Motor neuron (in vitro differentiated cells): ENCODE measurements at regions not wholly inside any gene's neighbourhood (a gene's known extent, or its start where the extent isn't known, plus 50 kb on each side); places are given as distances from the start of the nearest gene placed in this dataset.

ENCODE experiments used
- ATAC-seq, 8 experiments: fragments of 200-7000 bp; cut with Tn5 transposase; replicated peaks in 6 of 8; 2 replicates each; pipeline ENCODE4 v1.8.0; 2021; ENCODE audit warnings: mild to moderate bottlenecking in 8 of 8, moderate library complexity in 8 of 8
- H3K27ac ChIP-seq, 2 donors: fragments of 250-450 bp; sonication (Bioruptor Pico); 2 replicates each; pipeline ENCODE4 v1.9.0; 2021; ENCODE audit warnings: antibody characterized with exemption in 2 of 2, mild to moderate bottlenecking in 2 of 2, moderate library complexity in 1 of 2
- H3K4me1 ChIP-seq, 2 donors: fragments of 250-450 bp; sonication (Bioruptor Pico); replicated peaks in 1 of 2; 2 replicates each; pipeline ENCODE4 v1.6.1; 2021; ENCODE audit warnings: antibody characterized with exemption in 2 of 2, mild to moderate bottlenecking in 2 of 2, moderate library complexity in 1 of 2
- H3K4me3 ChIP-seq, 5 donors: fragments of 250-450 bp; sonication (Bioruptor Pico); 2 replicates each; pipeline ENCODE4 v1.9.0; 2021; ENCODE audit warnings: antibody characterized with exemption in 5 of 5, mild to moderate bottlenecking in 5 of 5, moderate library complexity in 4 of 5
- WGBS, 10 experiments: fragments of 450-650 bp; shearing (Covaris generic); methylation state at CpG; one replicate each; pipeline ENCODE4 v1.0.0; 2022; 5-methylcytosine and 5-hydroxymethylcytosine counted together
- in situ Hi-C, 9 experiments: fragments of 400-800 bp; cut with MboI; loops; one replicate each; pipeline ENCODE4 v1.15.0; 2021; ENCODE audit warnings: low sequenced_read_pairs in 9 of 9, low pct_unique_long_range_greater_than_20kb in 2 of 9; ENCODE audit not compliant: unreplicated experiment in 9 of 9

- no peak overlapping the region for H3K4me3 ChIP-seq
- no peak for ATAC-seq
- in situ Hi-C loops = no loop called here
Observed at GRCh38 chr5:167305591-167306213, 985.7 kb upstream of the WWC1 start.

GRCh38 chr5:167307042-167307441 is 984.4 kb upstream of the WWC1 start:
- ATAC-seq = peak in 4 of 8 experiments; percentile 43 to 92 (median 74)
- no peak overlapping the region for H3K4me3 ChIP-seq
- no peak overlapping the region for H3K27ac ChIP-seq
- H3K4me1 ChIP-seq = peaks cover 9 to 24% of the 10 kb centered on the region in 2 donors
- in situ Hi-C loops = no loop called here
- WGBS, 10 experiments = 28 to 100% (median 74%) methylated on average over 1 to 4 of the region's 4 CpGs; no CpG with 5 or more reads in 3 of the 10 experiments

More at GRCh38 chr5:167305591-167306213, 985.7 kb upstream of the WWC1 start:
- H3K4me1 ChIP-seq = peaks cover 9 to 24% of the 10 kb centered on the region in 2 donors
- 33 to 92% (median 58%) methylated on average over 1 to 9 of the region's 9 CpGs; no CpG with 5 or more reads in 1 of the 10 experiments for WGBS, 10 experiments
- no peak overlapping the region for H3K27ac ChIP-seq

DNA sequence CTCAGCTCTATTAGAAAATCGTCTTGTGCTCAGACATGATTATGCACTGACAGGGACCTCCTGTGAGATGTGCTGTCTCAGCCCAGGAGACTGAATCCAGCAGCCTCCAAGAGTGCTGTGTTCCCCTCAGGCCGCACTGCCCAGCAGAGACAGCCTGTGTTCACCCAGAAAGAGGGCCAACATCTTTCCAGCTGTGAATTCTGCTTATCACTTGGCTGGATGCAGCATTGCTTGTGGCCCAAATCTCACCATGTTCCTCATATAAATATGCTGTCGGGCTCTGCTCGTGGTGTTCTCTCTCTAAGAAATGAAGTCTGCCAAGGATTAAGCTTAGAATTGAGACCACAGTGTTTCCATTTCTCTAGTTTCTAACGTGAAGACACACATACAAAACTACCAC is 983.0 kb upstream of the WWC1 start:
- 42 to 87% (median 81%) methylated on average over 2 to 3 of the region's 5 CpGs; no CpG with 5 or more reads in 4 of the 10 experiments for WGBS, 10 experiments
- peak in 1 of 8 experiments; percentile 29 for ATAC-seq
- in situ Hi-C loops = no loop called here
- no peak overlapping the region for H3K4me3 ChIP-seq
- no peak overlapping the region for H3K27ac ChIP-seq
- peaks cover 9 to 28% of the 10 kb centered on the region in 2 donors for H3K4me1 ChIP-seq

- Histone ChIP-seq H3K4me3 (no peak overlapping the region), H3K27ac (no peak overlapping the region), H3K4me1 (peaks cover 2 to 24% of the 10 kb centered on the region in 2 donors)
- in situ Hi-C loops = no loop called here
- ATAC-seq = peak in 6 of 8 experiments; percentile 29 to 95 (median 38)
- 4 to 100% (median 81%) methylated on average over 1 to 8 of the region's 8 CpGs for WGBS, 10 experiments
Observed at GRCh38 chr5:167309941-167310517, 981.4 kb upstream of the WWC1 start.

- WGBS, 10 experiments = 4 to 92% (median 82%) methylated on average over 2 to 3 of the region's 3 CpGs
- peaks cover 0 to 11% of the 10 kb centered on the region in 2 donors for H3K4me1 ChIP-seq
- in situ Hi-C loops = no loop called here
- H3K4me3 ChIP-seq = no peak overlapping the region
- H3K27ac ChIP-seq = no peak overlapping the region
- ATAC-seq = no peak
Observed at GRCh38 chr5:167311340-167311739, 980.1 kb upstream of the WWC1 start.

- peak in 4 of 8 experiments; percentile 43 to 54 (median 52) for ATAC-seq
Observed at GRCh38 chr5:167312225-167312624, 979.2 kb upstream of the WWC1 start.

DNA sequence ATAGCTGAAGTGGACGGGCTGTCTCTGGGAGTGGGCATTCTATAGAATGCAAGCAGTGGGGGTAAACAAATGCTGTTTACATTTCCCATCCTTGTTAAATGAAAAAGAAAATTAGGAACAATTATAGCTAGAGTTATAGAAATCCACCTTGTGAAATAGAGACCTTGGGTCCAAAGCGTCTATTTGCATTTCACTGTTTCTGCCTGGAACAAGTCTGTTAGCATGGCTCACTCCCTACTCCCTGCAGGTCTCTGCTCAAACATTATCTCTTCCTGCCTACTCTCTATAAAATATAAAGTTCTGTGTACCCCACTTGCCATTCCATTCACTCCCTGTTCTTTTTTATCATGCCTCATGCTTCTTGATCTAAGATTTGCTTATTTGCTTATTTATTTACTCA is 975.7 kb upstream of the WWC1 start:
- Histone ChIP-seq H3K4me3 (no peak overlapping the region), H3K27ac (no peak overlapping the region), H3K4me1 (peaks cover 0 to 4% of the 10 kb centered on the region in 2 donors)
- WGBS, 10 experiments = 17 to 100% (median 81%) methylated on average over 1 to 2 of the region's 2 CpGs; no CpG with 5 or more reads in 1 of the 10 experiments
- in situ Hi-C loops = no loop called here
- ATAC-seq = peak in 1 of 8 experiments; percentile 20

More at GRCh38 chr5:167312225-167312624, 979.2 kb upstream of the WWC1 start:
- Histone ChIP-seq H3K27ac (no peak overlapping the region), H3K4me1 (peaks cover 0 to 4% of the 10 kb centered on the region in 2 donors), H3K4me3 (no peak overlapping the region)
- in situ Hi-C loops = no loop called here
- 15 to 100% (median 80%) methylated on average over 1 to 3 of the region's 3 CpGs; no CpG with 5 or more reads in 1 of the 10 experiments for WGBS, 10 experiments

DNA sequence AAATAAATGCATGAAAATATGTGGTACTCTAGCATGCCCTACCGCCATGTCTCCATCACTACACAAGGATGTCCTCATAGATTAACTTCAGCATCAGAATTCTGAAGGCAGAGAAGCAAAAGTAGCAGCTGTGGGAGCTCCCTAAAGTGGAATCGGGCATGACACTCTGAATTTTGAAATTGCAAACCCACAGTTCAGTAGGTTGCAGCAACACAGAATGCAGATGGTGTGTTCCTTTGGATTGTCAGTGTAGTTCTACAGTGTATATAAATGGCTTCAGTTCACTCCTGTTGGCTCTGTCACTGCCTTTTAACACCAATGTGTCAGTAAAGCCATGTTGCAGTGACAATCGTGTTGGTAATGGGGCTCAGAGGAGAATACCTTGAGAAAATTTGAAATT is 973.6 kb upstream of the WWC1 start:
- 0 to 100% (median 77%) methylated on average over 1 to 3 of the region's 3 CpGs; no CpG with 5 or more reads in 3 of the 10 experiments for WGBS, 10 experiments
- Histone ChIP-seq H3K4me1 (no peaks in the 10 kb centered on the region), H3K4me3 (no peak overlapping the region), H3K27ac (no peak overlapping the region)
- ATAC-seq = peak in 2 of 8 experiments; percentile 30 to 42
- in situ Hi-C loops = no loop called here

DNA sequence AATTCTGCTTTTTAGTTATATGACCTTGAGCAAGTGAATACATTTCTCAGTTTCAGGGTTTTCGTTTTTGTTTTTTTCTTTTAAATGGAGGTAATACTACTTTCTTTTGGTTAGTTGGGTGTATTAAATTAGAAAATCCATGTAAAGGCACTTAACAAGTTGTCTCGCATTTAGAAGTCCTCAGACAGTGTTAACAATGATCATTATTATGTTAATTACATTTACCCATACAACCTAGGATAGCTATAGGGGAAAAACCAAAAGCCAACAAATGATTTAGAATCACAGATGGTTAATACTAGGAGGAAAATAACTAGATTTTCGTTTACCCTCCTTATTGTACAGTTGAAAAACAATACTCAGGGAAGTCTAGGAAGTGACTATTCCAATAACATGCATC is 972.2 kb upstream of the WWC1 start:
- H3K4me3 ChIP-seq = no peak overlapping the region
- in situ Hi-C loops = no loop called here
- H3K27ac ChIP-seq = no peak overlapping the region
- WGBS, 10 experiments = 0 to 86% (median 50%) methylated on average over 1 to 3 of the region's 3 CpGs
- no peaks in the 10 kb centered on the region for H3K4me1 ChIP-seq
- no peak for ATAC-seq

- in situ Hi-C loops = no loop called here
- Histone ChIP-seq H3K4me3 (no peak overlapping the region), H3K4me1 (no peaks in the 10 kb centered on the region), H3K27ac (no peak overlapping the region)
- no peak for ATAC-seq
Observed at GRCh38 chr5:167320019-167320418, 971.4 kb upstream of the WWC1 start.

- H3K4me3 ChIP-seq = no peak overlapping the region
- WGBS, 10 experiments = 10 to 61% (median 33%) methylated on average over 1 to 4 of the region's 5 CpGs; no CpG with 5 or more reads in 1 of the 10 experiments
- H3K27ac ChIP-seq = no peak overlapping the region
- in situ Hi-C loops = no loop called here
- ATAC-seq = peak in 4 of 8 experiments; percentile 35 to 80 (median 76)
- no peaks in the 10 kb centered on the region for H3K4me1 ChIP-seq
Observed at GRCh38 chr5:167332309-167332708, 959.1 kb upstream of the WWC1 start.

- no peak for ATAC-seq
- 0 to 75% (median 20%) methylated on average over 1 to 2 of the region's 2 CpGs; no CpG with 5 or more reads in 1 of the 10 experiments for WGBS, 10 experiments
- no peaks in the 10 kb centered on the region for H3K4me1 ChIP-seq
- in situ Hi-C loops = no loop called here
- H3K4me3 ChIP-seq = no peak overlapping the region
- H3K27ac ChIP-seq = no peak overlapping the region
Observed at GRCh38 chr5:167336161-167336560, 955.3 kb upstream of the WWC1 start.

GRCh38 chr5:167339205-167339604 is 952.2 kb upstream of the WWC1 start:
- ATAC-seq = peak in 7 of 8 experiments; percentile 45 to 84 (median 65)

More at GRCh38 chr5:167339205-167339604, 952.2 kb upstream of the WWC1 start:
- no peak overlapping the region for H3K4me3 ChIP-seq
- H3K4me1 ChIP-seq = no peaks in the 10 kb centered on the region
- in situ Hi-C loops = no loop called here
- WGBS, 10 experiments = 0 to 100% (median 69%) methylated on average over 1 of the region's 1 CpG; no CpG with 5 or more reads in 4 of the 10 experiments
- no peak overlapping the region for H3K27ac ChIP-seq
